DOHH2 (cell line): ENCODE measurements at regions not wholly inside any gene's neighbourhood (a gene's known extent, or its start where the extent isn't known, plus 50 kb on each side); places are given as distances from the start of the nearest gene placed in this dataset.

Experiments used
- CTCF ChIP-seq: fragments of 200-600 bp; sonication (generic); IDR thresholded peaks from one replicate; pipeline ENCODE4 v1.5.1; 2014; ENCODE audit warnings: antibody characterized with exemption, mild to moderate bottlenecking, low read depth, low read length; ENCODE audit not compliant: poor library complexity, severe bottlenecking
- EZH2phosphoT487 ChIP-seq: fragments of 200-600 bp; sonication (generic); IDR thresholded peaks from 2 replicates; pipeline ENCODE4 v1.6.1; 2017; ENCODE audit warnings: borderline replicate concordance, mild to moderate bottlenecking, antibody characterized with exemption, low read length, moderate library complexity, mixed read lengths

DNA sequence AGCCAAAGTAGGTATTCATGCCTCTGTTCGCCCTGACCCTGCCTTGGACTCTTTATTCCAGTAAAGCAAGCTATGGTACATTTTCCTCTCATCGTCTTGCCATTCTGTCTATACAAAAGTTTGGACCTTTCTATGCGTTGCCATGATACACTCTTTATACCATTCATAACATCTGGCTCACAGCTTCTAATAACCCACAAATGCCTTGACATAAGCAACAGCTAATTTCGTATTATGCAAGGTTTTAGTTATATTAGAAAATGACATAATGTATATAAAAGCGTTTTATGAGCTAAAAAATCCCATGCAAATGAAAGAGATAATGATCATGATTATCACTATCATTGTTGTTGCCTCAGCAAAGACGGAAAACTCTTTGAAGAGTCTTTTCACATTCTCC lies 265.7 kb downstream of the TMEM167A start:
- no peak for TF ChIP-seq CTCF
- TF ChIP-seq EZH2phosphoT487, result no peak
